ENCODE measurements at regions not wholly inside any gene's neighbourhood (a gene's known extent, or its start where the extent isn't known, plus 50 kb on each side); places are given as distances from the start of the nearest gene placed in this dataset.
"Not testable (repeated sequence)": the region's sequence is repeated elsewhere in the genome, so short reads cannot be mapped to it uniquely, and the experiment has no call there.

GRCh38 chr18:43341014-43341413 is 63.7 kb upstream of the SYT4 start:
- no peak for ATAC-seq (replicated peaks in 6 of 8)
- 17 to 100% (median 93%) methylated on average over 2 to 3 of the region's 3 CpGs; no CpG with 5 or more reads in 4 of the 10 experiments for WGBS, 10 experiments
- in situ Hi-C loops (cut with MboI; ENCODE audit: low pct_unique_long_range_greater_than_20kb in 2 of 9, low sequenced_read_pairs in 9 of 9, unreplicated experiment in 9 of 9), result no loop called here

GRCh38 chr18:43350176-43350575 is 72.9 kb upstream of the SYT4 start:
- in situ Hi-C loops (cut with MboI; ENCODE audit: low pct_unique_long_range_greater_than_20kb in 2 of 9, low sequenced_read_pairs in 9 of 9, unreplicated experiment in 9 of 9), result no loop called here
- 0 to 100% (median 53%) methylated on average over 1 of the region's 1 CpG; no CpG with 5 or more reads in 3 of the 10 experiments for WGBS, 10 experiments
- H3K27ac ChIP-seq, result no peak overlapping the region
- H3K4me3 ChIP-seq, result no peak overlapping the region
- no peak for ATAC-seq (replicated peaks in 6 of 8)
- no peaks in the 10 kb centered on the region for H3K4me1 ChIP-seq (replicated peaks in 1 of 2)

More at GRCh38 chr18:43341014-43341413, 63.7 kb upstream of the SYT4 start:
- no peak overlapping the region for H3K27ac ChIP-seq
- H3K4me1 ChIP-seq (replicated peaks in 1 of 2), result no peaks in the 10 kb centered on the region
- no peak overlapping the region for H3K4me3 ChIP-seq

- in situ Hi-C loops (cut with MboI; ENCODE audit: low pct_unique_long_range_greater_than_20kb in 2 of 9, low sequenced_read_pairs in 9 of 9, unreplicated experiment in 9 of 9), result no loop called here
- no peaks in the 10 kb centered on the region for H3K4me1 ChIP-seq (replicated peaks in 1 of 2)
- no peak overlapping the region for H3K27ac ChIP-seq
- no peak for ATAC-seq (replicated peaks in 6 of 8)
- no peak overlapping the region for H3K4me3 ChIP-seq
Observed at GRCh38 chr18:43364535-43364934, 87.2 kb upstream of the SYT4 start.

- ATAC-seq (replicated peaks in 6 of 8), result no peak
- no peak overlapping the region for H3K4me3 ChIP-seq
- WGBS, 10 experiments, result 18 to 100% (median 50%) methylated on average over 1 to 2 of the region's 2 CpGs; no CpG with 5 or more reads in 1 of the 10 experiments
- in situ Hi-C loops (cut with MboI; ENCODE audit: low pct_unique_long_range_greater_than_20kb in 2 of 9, low sequenced_read_pairs in 9 of 9, unreplicated experiment in 9 of 9), result no loop called here
- no peaks in the 10 kb centered on the region for H3K4me1 ChIP-seq (replicated peaks in 1 of 2)
- no peak overlapping the region for H3K27ac ChIP-seq
Observed at GRCh38 chr18:43367895-43368294, 90.6 kb upstream of the SYT4 start.

- ATAC-seq (replicated peaks in 6 of 8); H3K27ac ChIP-seq; in situ Hi-C loops (cut with MboI; ENCODE audit: low pct_unique_long_range_greater_than_20kb in 2 of 9, low sequenced_read_pairs in 9 of 9, unreplicated experiment in 9 of 9); H3K4me3 ChIP-seq; H3K4me1 ChIP-seq (replicated peaks in 1 of 2): not testable (repeated sequence)
- WGBS, 10 experiments, result 20 to 100% (median 70%) methylated on average over 2 to 5 of the region's 5 CpGs; no CpG with 5 or more reads in 3 of the 10 experiments
Observed at GRCh38 chr18:43369311-43369710, 92.0 kb upstream of the SYT4 start.

GRCh38 chr18:43372773-43373172 is 95.5 kb upstream of the SYT4 start:
- H3K4me3 ChIP-seq, result no peak overlapping the region
- no peak overlapping the region for H3K27ac ChIP-seq
- in situ Hi-C loops (cut with MboI; ENCODE audit: low pct_unique_long_range_greater_than_20kb in 2 of 9, low sequenced_read_pairs in 9 of 9, unreplicated experiment in 9 of 9), result no loop called here
- 13 to 75% (median 40%) methylated on average over 1 of the region's 1 CpG; no CpG with 5 or more reads in 6 of the 10 experiments for WGBS, 10 experiments
- ATAC-seq (replicated peaks in 6 of 8), result peak in 3 of 8 experiments; percentile 35 to 69 (median 38)
- no peaks in the 10 kb centered on the region for H3K4me1 ChIP-seq (replicated peaks in 1 of 2)

- ATAC-seq (replicated peaks in 6 of 8), result peak in 1 of 8 experiments; percentile 57
- Histone ChIP-seq H3K4me3 (no peak overlapping the region), H3K4me1 (replicated peaks in 1 of 2) (peaks cover 11 to 12% of the 10 kb centered on the region in 2 donors), H3K27ac (no peak overlapping the region)
- in situ Hi-C loops (cut with MboI; ENCODE audit: low pct_unique_long_range_greater_than_20kb in 2 of 9, low sequenced_read_pairs in 9 of 9, unreplicated experiment in 9 of 9), result loop anchor here in 1 of 9 experiments (25.0 kb wide), 1 partner anchor 1093 kb away; no protein-coding TSS in a partner anchor
- WGBS, 10 experiments, result 3 to 100% (median 84%) methylated on average over 1 to 4 of the region's 4 CpGs; no CpG with 5 or more reads in 1 of the 10 experiments
Observed at GRCh38 chr18:43380104-43380672, 102.9 kb upstream of the SYT4 start.

- in situ Hi-C loops (cut with MboI; ENCODE audit: low pct_unique_long_range_greater_than_20kb in 2 of 9, low sequenced_read_pairs in 9 of 9, unreplicated experiment in 9 of 9), result loop anchor here in 1 of 9 experiments (25.0 kb wide), 1 partner anchor 1096 kb away; no protein-coding TSS in a partner anchor
- peak in 5 of 8 experiments; percentile 68 to 99 (median 77) for ATAC-seq (replicated peaks in 6 of 8)
- Histone ChIP-seq H3K27ac (no peak overlapping the region), H3K4me1 (replicated peaks in 1 of 2) (peaks cover 11 to 12% of the 10 kb centered on the region in 2 donors), H3K4me3 (no peak overlapping the region)
- WGBS, 10 experiments, result 0 to 100% (median 60%) methylated on average over 1 to 4 of the region's 4 CpGs; no CpG with 5 or more reads in 1 of the 10 experiments
Observed at GRCh38 chr18:43382641-43383403, 105.5 kb upstream of the SYT4 start.

- ATAC-seq (replicated peaks in 6 of 8), result peak in 1 of 8 experiments; percentile 85
- in situ Hi-C loops (cut with MboI; ENCODE audit: low pct_unique_long_range_greater_than_20kb in 2 of 9, low sequenced_read_pairs in 9 of 9, unreplicated experiment in 9 of 9), result loop anchor here in 1 of 9 experiments (25.0 kb wide), 1 partner anchor 1102 kb away; no protein-coding TSS in a partner anchor
- Histone ChIP-seq H3K4me3 (no peak overlapping the region), H3K4me1 (replicated peaks in 1 of 2) (peaks cover 0 to 7% of the 10 kb centered on the region in 2 donors), H3K27ac (no peak overlapping the region)
- 0 to 85% (median 60%) methylated on average over 1 to 2 of the region's 2 CpGs; no CpG with 5 or more reads in 1 of the 10 experiments for WGBS, 10 experiments
Observed at GRCh38 chr18:43389163-43389562, 111.9 kb upstream of the SYT4 start.

- in situ Hi-C loops (cut with MboI; ENCODE audit: low pct_unique_long_range_greater_than_20kb in 2 of 9, low sequenced_read_pairs in 9 of 9, unreplicated experiment in 9 of 9), result loop anchor here in 1 of 9 experiments (25.0 kb wide), 1 partner anchor 1105 kb away; no protein-coding TSS in a partner anchor
- ATAC-seq (replicated peaks in 6 of 8), result no peak
- peaks cover 3 to 7% of the 10 kb centered on the region in 2 donors for H3K4me1 ChIP-seq (replicated peaks in 1 of 2)
- no peak overlapping the region for H3K4me3 ChIP-seq
- 0 to 86% (median 63%) methylated on average over 1 to 3 of the region's 3 CpGs for WGBS, 10 experiments
- no peak overlapping the region for H3K27ac ChIP-seq
Observed at GRCh38 chr18:43392168-43392567, 114.9 kb upstream of the SYT4 start.

- in situ Hi-C loops (cut with MboI; ENCODE audit: low pct_unique_long_range_greater_than_20kb in 2 of 9, low sequenced_read_pairs in 9 of 9, unreplicated experiment in 9 of 9), result loop anchor here in 1 of 9 experiments (25.0 kb wide), 1 partner anchor 1106 kb away; no protein-coding TSS in a partner anchor
- WGBS, 10 experiments, result 4 to 100% (median 76%) methylated on average over 2 of the region's 2 CpGs; no CpG with 5 or more reads in 3 of the 10 experiments
- ATAC-seq (replicated peaks in 6 of 8), result no peak
- Histone ChIP-seq H3K4me1 (replicated peaks in 1 of 2) (peaks cover 3 to 7% of the 10 kb centered on the region in 2 donors), H3K27ac (no peak overlapping the region), H3K4me3 (no peak overlapping the region)
Observed at GRCh38 chr18:43393174-43393573, 115.9 kb upstream of the SYT4 start.

- ATAC-seq (replicated peaks in 6 of 8), result peak in 5 of 8 experiments; percentile 33 to 49 (median 43)
- in situ Hi-C loops (cut with MboI; ENCODE audit: low pct_unique_long_range_greater_than_20kb in 2 of 9, low sequenced_read_pairs in 9 of 9, unreplicated experiment in 9 of 9), result loop anchor here in 1 of 9 experiments (25.0 kb wide), 1 partner anchor 1109 kb away; no protein-coding TSS in a partner anchor
- Histone ChIP-seq H3K27ac (no peak overlapping the region), H3K4me1 (replicated peaks in 1 of 2) (peaks cover 0 to 3% of the 10 kb centered on the region in 2 donors), H3K4me3 (no peak overlapping the region)
- 0 to 13% (median 0%) methylated on average over 1 of the region's 1 CpG; no CpG with 5 or more reads in 1 of the 10 experiments for WGBS, 10 experiments
Observed at GRCh38 chr18:43396266-43396665, 119.0 kb upstream of the SYT4 start.

- WGBS, 10 experiments, result 55 to 100% (median 88%) methylated on average over 1 of the region's 1 CpG; no CpG with 5 or more reads in 1 of the 10 experiments
- no peak overlapping the region for H3K27ac ChIP-seq
- in situ Hi-C loops (cut with MboI; ENCODE audit: low pct_unique_long_range_greater_than_20kb in 2 of 9, low sequenced_read_pairs in 9 of 9, unreplicated experiment in 9 of 9), result loop anchor here in 1 of 9 experiments (25.0 kb wide), 1 partner anchor 1111 kb away; no protein-coding TSS in a partner anchor
- H3K4me1 ChIP-seq (replicated peaks in 1 of 2), result peaks cover 0 to 3% of the 10 kb centered on the region in 2 donors
- no peak for ATAC-seq (replicated peaks in 6 of 8)
- no peak overlapping the region for H3K4me3 ChIP-seq
Observed at GRCh38 chr18:43398601-43399000, 121.3 kb upstream of the SYT4 start.
